ENCODE measurements at regions not wholly inside any gene's neighbourhood (a gene's known extent, or its start where the extent isn't known, plus 50 kb on each side); places are given as distances from the start of the nearest gene placed in this dataset.

GRCh38 chr2:217142649-217143266, 282.9 kb upstream of the TNP1 start:
- Histone ChIP-seq H3K4me3 (ENCODE audit: low read depth in 1 of 2, low read length in 1 of 2) (no peak overlapping the region), H3K4me1 (ENCODE audit: control insufficient read depth in 1 of 2, insufficient read depth in 1 of 2, low read depth in 1 of 2, low read length in 1 of 2) (no peaks in the 10 kb centered on the region), H3K9me3 (no peaks in the 10 kb centered on the region), H3K27ac (no peak overlapping the region), H3K27me3 (no peaks in the 10 kb centered on the region), H3K36me3 (no peaks in the 10 kb centered on the region)
- TF ChIP-seq CTCF (IDR thresholded peaks at IDR 0.05) = no peak

- Histone ChIP-seq H3K4me1 (ENCODE audit: control insufficient read depth in 1 of 2, insufficient read depth in 1 of 2, low read depth in 1 of 2, low read length in 1 of 2) (no peaks in the 10 kb centered on the region), H3K4me3 (ENCODE audit: low read depth in 1 of 2, low read length in 1 of 2) (no peak overlapping the region), H3K36me3 (no peaks in the 10 kb centered on the region), H3K27ac (no peak overlapping the region), H3K27me3 (no peaks in the 10 kb centered on the region), H3K9me3 (no peaks in the 10 kb centered on the region)
- no peak for TF ChIP-seq CTCF (IDR thresholded peaks at IDR 0.05)
Measured at GRCh38 chr2:217138284-217138683, 278.4 kb upstream of the TNP1 start.

- no peaks in the 10 kb centered on the region for H3K36me3 ChIP-seq
- H3K27ac ChIP-seq = no peak overlapping the region
- no peaks in the 10 kb centered on the region for H3K9me3 ChIP-seq
- H3K27me3 ChIP-seq = peaks cover 14% of the 10 kb centered on the region
- no peak for TF ChIP-seq CTCF (IDR thresholded peaks at IDR 0.05)
- no peaks in the 10 kb centered on the region for H3K4me1 ChIP-seq (ENCODE audit: control insufficient read depth in 1 of 2, insufficient read depth in 1 of 2, low read depth in 1 of 2, low read length in 1 of 2)
- no peak overlapping the region for H3K4me3 ChIP-seq (ENCODE audit: low read depth in 1 of 2, low read length in 1 of 2)
Measured at GRCh38 chr2:217127744-217128143, 267.9 kb upstream of the TNP1 start.

- TF ChIP-seq CTCF (IDR thresholded peaks at IDR 0.05) = no peak
- no peak overlapping the region for H3K4me3 ChIP-seq (ENCODE audit: low read depth in 1 of 2, low read length in 1 of 2)
- H3K9me3 ChIP-seq = no peaks in the 10 kb centered on the region
- no peak overlapping the region for H3K27ac ChIP-seq
- peaks cover 14% of the 10 kb centered on the region for H3K27me3 ChIP-seq
- H3K36me3 ChIP-seq = no peaks in the 10 kb centered on the region
- no peaks in the 10 kb centered on the region for H3K4me1 ChIP-seq (ENCODE audit: control insufficient read depth in 1 of 2, insufficient read depth in 1 of 2, low read depth in 1 of 2, low read length in 1 of 2)
Measured at GRCh38 chr2:217125014-217125413, 265.1 kb upstream of the TNP1 start.

GRCh38 chr2:217124050-217124449, 264.2 kb upstream of the TNP1 start:
- Histone ChIP-seq H3K27me3 (peaks cover 14% of the 10 kb centered on the region), H3K27ac (no peak overlapping the region), H3K9me3 (no peaks in the 10 kb centered on the region), H3K36me3 (no peaks in the 10 kb centered on the region), H3K4me3 (ENCODE audit: low read depth in 1 of 2, low read length in 1 of 2) (no peak overlapping the region), H3K4me1 (ENCODE audit: control insufficient read depth in 1 of 2, insufficient read depth in 1 of 2, low read depth in 1 of 2, low read length in 1 of 2) (no peaks in the 10 kb centered on the region)
- TF ChIP-seq CTCF (IDR thresholded peaks at IDR 0.05) = no peak

GRCh38 chr2:217121565-217121964, 261.7 kb upstream of the TNP1 start:
- no peak for TF ChIP-seq CTCF (IDR thresholded peaks at IDR 0.05)
- Histone ChIP-seq H3K27me3 (peaks cover 14% of the 10 kb centered on the region), H3K36me3 (no peaks in the 10 kb centered on the region), H3K27ac (no peak overlapping the region), H3K9me3 (no peaks in the 10 kb centered on the region), H3K4me3 (ENCODE audit: low read depth in 1 of 2, low read length in 1 of 2) (no peak overlapping the region), H3K4me1 (ENCODE audit: control insufficient read depth in 1 of 2, insufficient read depth in 1 of 2, low read depth in 1 of 2, low read length in 1 of 2) (no peaks in the 10 kb centered on the region)

Data from neutrophil (primary cell).